ENCODE measurements at regions not wholly inside any gene's neighbourhood (a gene's known extent, or its start where the extent isn't known, plus 50 kb on each side); places are given as distances from the start of the nearest gene placed in this dataset.

DNA sequence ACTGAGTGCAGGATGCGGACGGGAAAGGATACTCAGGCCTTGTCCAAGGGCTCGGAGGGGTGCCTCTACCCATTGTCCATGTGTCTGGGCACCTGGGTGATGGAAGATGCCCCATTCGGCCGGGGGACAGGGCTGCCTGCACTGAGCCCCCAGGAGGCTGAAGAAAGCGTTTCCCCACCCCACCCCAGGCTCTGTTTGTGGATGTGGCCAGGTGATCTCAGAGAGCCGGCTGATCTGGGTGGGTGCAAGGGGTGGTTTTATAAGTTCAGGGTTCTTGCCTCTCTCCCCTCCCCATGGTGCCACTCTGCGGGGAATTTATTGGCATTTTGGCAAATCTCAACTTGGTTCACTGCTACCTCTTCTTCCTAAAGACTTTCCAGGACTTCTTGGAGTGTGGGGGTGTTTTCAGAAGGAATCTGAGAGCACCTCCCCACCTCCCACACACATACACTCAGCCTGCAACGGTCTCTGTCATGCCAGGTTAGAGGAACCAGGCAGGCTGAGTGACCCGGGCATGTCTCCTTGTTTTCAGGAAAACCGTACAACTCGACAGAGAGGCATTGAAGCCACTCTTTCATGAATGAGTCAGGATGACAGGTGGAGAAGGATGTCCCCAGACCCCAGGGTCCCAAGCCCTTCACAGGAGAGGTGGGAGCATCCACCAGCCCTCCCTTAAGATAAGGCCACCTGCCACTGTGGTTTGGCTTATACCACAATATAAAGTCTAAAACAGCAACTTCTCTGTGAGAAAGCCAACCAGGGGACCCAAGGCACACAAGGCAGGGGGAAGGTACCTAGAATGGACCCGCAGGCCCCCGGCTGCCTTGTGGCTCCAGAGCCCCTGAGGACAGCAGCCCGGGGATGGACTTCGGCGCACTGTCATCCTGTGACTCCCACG lies 174.9 kb downstream of the ETS2 start:
- DNase-seq = no peak

DNA sequence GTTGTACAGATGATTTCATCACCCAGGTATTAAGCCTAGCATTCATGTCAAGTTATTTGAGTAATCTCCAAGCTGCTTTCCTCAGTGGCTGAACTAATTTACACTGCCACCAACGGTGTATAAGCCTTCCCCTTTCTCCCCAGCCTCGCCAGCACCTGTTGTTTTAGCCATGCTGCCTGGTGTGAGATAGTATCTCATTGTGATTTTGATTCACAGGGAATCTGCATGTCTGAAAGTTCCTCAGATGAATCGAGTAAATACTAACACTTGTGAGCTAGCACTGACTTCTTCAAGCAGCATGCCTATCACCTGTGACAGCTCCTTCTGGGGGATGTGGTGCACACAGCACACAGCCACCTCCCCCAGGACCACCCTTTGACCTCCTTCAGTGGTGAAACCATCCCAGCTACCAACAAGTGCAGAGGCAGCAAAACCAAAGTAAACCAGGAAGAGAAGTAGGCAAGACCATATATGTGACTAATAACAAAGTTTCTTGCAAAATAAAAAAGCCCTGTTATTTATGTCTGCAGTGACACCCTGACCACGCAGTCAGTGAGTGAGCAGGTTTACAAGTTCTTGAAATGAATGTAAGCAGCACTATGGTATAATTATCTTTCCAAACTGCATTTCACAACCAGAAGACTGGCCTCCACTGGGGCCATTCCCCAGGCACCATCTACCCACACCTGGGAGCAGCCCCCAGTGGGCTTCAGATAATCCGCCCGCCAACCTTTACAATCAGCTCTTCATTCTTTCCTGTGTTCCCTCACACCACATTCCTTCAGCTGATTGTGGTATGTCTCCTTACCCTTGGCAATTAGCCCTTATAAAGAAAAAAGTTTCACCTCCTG lies 173.8 kb downstream of the ETS2 start:
- DNase-seq = no peak

DNA sequence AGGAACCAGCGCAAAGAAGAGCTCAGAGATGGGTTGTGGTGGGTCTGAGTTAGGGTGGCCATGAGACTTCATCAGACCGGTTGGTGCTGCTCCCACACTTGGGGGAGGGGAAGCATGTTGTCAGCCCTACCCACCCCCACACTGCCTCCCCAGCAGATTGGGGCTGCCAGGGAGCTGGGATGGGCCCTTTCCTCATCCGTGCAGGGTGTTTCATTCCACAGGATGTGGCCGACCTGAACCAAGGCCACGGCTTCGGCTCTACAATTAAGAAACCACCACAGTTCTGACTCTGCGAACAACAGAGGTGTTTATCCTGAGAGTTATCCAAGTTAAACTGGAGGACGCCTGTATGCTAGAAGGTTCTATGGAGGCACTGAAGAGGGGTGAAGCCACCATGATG lies 171.2 kb downstream of the ETS2 start:
- DNase-seq = no peak

DNA sequence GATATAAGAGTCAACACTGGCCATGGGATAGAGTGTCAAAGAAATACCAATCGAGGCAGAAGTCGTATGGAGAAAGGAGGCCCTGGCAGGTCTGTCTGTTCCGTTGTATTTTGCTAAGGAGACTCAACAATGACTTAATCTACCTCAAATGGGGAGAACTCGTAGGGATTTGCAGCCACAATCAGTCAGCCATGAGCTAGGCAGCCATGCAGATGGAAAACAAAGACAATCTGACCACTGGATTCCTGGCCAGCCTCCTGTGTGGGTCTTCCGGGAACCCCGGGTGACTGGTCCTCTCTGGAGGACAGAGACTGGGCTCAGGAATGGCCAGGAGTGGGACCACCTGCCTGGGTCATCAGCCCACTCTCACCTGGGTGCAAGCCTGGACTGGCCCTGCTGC lies 167.8 kb downstream of the ETS2 start:
- DNase-seq = no peak

DNA sequence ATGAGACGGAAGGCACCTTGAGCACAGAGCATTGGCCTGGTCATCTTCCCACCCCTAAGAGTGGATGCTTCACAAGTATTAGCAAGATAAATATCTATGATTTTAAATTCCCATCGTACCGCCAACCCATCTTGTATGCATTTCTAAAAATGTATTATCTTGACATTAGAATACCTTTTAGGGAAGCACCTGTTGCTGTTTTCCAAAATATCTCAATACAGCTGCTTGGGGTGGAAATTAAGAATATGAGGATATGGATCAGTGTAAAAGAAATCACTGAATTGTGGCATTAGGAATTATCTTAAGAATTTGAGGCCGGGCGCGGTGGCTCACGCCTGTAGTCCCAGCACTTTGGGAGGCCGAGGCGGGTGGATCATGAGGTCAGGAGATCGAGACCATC lies 166.3 kb downstream of the ETS2 start:
- no peak for DNase-seq

DNA sequence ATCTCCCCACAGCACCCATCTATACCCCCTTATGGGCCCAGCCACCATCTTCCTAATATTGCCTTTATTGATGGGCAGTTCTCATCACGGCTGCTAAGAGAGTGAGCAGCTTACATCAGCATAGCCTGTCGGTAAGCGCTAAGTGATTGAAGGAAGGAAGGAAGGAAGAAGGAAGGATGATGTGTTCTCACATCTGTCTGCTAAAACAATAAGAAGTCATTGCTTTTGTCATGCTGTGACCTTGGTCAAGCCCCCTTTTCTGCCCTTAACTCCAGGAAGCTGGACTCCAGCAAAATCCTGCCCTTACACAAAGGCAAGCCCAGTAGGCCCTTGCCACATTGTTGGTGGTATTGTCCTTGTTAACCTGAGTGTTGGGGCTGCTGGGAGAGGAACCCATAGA lies 165.0 kb downstream of the ETS2 start:
- no peak for DNase-seq

DNA sequence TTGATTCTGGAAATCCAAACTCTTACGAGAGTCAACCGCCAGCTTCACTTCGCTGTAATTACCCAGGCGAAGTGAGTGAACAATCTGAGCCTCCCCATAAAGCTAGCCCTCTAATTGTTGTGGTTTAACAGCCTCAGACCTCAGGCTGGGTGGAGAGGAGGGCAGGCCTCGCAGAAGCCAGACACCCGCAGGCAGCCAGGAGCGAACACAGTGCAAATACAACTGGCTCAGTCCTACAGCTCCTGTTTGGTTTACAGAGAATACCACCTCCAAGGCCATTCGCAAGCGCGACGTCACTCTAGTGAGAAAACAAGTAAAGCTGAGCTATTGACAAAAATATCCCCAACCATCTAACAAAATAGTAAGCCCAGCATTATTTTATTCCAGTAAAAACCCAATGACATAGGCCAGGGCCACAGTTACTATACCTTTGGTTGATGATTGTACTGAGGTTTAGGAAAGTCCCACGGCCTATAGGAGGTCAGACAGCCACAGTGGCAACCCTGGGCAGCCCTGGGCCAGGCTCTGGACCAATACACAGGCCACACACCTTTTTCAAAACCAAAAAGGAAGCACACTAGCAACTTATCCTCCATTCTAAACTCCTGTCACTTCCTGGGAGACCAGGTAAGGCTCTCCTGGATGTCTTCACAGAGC lies 163.3 kb downstream of the ETS2 start:
- peak; percentile 42 for DNase-seq

DNA sequence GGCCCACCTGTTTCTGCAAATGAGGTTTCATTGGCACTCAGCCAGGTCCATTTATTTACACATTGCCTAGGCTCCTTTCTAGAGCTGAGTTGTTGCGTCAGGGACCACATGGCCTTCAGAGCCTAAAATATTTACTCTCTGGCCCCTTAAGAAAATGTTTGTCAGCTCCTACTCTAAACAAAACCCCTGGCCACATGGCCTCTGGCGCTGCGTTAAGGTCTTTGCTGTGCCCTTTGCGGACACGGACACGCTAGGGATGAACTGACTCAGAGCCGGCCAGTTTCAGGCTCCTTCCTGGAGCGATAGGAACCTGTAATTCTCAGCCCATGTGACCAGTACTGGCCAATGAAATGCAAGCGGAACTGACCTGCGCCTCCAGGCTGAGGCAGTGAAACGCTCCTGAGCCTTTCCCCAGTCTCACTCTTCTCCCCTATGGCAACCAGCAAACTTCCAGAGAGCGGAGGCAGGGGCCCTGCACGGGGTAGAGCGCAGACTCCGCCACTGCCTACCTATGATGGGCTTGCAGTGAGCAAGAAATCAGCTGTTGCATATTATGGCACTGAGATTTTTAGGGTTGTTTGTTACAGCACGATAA lies 160.3 kb downstream of the ETS2 start:
- DNase-seq = peak; percentile 38

DNA sequence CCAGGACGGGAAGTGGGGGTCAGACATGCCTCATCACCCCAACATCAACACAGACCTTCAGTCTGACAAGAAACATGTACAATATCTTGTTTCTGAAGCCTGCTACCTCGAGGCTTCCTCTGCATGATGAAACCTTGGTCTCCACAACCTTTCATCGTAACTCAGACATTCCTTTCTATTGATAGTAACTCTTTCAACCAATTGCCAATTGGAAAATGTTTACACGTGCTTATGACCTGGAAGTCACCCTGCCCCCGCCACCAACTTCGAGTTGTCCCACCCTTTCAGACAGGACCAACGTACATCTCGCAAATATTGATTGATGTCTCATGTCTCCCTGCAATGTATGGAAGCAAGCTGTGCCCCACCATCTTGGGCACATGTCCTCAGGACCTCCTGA lies 159.5 kb downstream of the ETS2 start:
- DNase-seq = no peak

DNA sequence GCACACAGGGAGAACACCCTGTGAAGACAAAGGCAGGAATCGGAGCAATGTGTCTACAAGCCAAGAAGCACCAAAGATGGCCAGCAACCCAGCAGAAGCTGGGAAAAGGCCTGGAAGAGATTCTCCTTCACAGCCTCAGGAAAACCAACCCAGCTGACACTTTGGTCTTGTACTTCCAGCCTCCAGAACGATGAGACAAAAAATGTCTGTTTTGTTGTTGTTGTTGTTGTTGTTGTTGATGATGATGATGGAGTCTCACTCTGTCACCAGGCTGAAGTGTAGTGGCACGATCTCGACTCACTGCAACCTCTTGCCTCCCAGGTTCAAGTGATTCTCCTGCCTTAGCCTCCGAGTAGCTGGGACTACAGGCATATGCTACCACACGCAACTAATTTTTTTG lies 157.3 kb downstream of the ETS2 start:
- DNase-seq = no peak

DNA sequence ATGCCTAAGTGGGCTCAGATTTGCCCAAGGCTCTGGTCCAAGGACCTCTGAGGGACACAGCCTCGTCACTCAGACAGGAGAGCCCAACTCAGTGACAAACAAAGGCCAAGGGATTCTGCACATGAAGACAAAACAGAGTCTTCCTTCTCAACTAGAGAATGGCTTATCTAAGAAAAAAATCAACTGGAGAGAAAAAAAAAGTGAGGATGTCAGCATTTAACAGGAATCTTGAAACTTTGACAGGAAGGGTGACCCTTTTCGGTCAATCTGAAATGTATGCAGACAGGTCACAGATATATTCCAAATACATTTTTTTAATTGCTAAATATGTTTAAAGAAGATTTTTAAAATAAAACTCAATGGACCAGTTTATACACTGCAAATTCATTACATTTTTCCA lies 154.5 kb downstream of the ETS2 start:
- no peak for DNase-seq

DNA sequence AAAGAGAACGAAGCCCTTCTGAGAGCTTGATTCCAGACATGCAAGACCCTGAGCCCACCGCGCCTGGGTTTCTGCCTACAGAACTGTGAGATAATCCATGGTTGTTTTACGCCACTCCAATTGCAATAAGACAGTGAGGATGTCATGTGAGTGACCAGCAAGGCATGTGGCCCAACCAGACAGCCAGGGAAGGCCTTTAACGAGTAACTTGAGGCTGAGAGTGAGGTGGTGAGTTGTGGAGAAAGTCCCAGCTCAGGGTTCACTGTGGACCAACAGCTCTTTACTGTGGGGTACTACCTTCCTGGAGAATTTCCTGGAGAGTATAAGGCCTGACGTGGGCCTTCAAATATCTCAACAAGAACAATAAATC lies 153.9 kb downstream of the ETS2 start:
- DNase-seq = no peak

DNA sequence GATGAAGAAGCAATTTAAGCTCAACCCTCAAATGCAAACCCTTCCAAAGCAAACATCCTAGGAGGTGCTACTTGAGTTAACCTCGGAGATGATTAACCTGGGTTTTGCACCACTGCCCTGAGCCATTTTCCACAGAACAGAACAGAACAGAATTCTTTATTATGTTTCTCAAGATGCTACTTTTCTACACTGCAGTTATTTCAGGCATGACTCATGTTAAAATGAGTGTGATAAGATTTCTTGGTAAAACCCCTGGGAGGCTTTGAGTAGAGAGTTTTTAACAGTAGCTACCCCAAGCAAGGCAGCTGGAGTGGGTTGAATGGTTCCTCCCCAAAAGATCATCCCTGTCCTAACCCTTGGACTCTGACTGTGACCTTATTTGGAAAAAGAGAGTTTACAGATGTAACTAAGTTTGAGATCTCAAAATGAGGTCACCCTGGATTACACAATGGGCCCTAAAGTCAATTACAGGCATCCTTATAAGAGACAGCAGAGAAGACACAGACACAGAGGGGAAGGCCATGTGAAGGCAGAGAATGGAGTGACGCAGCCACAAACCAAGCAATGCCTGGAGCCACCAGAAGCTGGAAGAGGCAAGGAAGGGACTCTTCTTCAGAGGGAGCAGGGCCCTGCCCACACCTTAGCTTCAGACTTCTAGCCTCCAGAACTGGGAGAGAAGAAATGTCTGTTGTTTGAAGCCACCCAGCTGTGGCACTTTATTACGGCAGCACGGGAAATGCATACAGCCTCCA lies 153.4 kb downstream of the ETS2 start:
- DNase-seq = no peak

DNA sequence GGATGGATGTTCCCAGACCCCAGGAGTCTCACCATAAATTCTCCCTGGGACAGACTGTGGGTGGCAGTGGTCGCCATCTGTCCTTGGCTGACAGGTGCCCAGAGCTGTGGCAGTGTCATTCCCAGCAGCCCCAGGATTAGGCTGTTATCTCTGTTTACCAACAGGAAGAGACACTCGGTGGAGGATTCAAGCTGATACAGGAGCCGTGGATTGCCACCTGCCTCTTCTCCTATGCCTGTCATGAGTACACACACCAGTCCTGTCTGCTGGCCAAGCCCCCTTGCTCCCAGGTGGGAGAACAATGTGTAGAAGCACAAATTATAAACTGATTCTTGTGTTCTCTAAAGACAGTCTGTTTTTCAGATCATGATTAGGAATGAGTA lies 152.6 kb downstream of the ETS2 start:
- no peak for DNase-seq

DNA sequence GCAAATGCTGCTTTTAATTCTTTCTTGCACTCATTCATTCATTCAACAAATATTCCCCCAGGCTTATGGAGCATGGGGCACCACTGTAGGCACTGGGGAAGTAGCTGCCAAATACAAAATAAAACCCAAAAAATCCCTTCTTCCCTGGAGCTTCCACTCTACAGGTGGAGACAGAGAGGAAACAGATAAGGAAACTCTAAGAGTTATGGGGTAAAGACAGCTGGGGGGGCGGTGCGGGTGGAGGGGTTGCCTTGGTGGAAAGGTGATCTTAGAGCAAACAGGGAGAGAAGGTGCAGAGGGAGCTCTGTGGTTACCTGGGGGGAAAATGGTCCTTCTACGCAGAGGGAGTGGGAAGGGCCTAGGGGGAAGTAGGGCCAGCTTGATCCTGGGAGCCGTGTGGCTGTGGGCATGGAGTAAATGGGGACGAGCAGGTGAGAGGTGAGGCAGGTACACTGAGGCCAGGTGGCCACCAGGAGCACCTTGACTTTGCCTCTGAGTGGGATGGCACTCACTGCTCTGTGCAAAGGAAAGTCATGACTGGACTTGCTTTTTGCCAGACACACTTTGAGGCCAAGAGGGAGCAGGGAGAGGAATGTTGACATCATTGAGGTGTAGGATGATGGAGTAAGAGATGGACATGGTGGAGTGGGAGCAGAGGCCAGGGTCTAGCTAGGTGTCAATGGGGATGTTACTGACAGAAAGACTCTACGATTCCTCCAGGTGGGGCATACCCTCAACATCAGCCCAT lies 152.0 kb downstream of the ETS2 start:
- no peak for DNase-seq

DNA sequence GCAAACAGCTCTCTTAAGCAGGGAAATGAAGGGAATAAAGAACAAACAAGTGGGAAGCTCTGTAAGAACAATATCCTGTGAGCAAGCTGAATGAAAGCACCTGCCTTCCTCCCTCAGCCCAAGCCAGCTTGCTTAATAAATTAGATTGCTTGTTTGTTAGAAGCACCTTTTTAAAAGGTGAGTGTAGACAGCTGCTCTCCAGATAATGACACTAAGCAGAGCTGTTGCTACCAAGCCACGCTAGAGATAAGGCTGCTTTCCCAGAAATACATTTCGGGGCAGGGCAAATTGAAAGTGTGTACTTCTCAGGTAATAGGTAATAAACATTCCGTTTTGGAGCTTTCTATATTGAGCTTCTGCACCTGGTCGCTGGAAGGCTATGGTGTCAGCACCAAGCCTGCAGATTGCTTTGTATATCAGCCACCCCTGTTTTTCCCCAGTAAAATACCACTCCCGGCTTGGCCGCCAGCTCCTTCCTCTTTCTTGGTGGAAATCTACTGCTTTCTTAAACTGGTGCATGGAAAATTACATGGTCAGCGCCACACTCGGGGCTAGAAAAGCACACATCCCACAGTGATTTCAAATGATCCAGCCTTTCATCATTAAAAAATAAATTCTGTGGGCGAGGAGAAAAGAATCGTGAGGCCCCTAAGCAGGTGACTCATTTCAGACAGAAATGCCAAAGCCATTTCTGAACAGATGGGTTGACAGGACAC lies 151.3 kb downstream of the ETS2 start:
- DNase-seq = no peak

DNA sequence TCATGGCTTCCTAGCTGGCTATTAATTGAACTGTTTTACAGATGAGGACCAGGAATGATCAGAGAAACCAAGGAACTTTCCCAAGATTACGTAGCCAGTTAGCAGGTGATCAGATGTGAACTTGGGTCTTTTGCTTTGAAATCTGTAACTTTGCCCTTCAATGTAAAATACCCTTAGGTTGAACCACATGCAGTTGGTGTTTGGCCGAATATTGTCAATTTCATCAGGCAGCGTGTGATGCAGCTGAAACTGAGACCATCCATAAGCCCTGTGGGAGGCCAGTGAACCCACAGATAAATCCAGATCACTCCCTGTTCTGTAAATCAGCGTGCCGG lies 150.8 kb downstream of the ETS2 start:
- no peak for DNase-seq

DNA sequence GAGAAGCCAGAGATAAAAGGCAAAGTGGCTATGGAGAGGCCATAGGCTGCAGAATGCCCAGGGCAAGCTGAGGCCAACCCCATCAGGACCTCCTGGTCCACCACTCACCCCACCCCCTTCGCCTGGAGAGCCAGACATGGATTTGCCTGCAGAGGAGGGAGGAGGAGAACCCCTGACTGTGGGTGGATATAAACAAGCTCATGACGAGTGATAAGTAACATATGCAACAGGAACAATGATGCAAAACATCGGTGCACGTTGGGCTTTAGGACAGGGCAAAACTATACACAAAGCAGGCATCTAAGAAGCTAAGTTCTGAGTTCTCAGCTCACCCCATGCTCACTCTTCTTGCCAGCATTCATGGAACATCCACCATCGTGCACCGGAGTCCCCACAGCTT lies 150.3 kb downstream of the ETS2 start:
- DNase-seq = no peak

DNA sequence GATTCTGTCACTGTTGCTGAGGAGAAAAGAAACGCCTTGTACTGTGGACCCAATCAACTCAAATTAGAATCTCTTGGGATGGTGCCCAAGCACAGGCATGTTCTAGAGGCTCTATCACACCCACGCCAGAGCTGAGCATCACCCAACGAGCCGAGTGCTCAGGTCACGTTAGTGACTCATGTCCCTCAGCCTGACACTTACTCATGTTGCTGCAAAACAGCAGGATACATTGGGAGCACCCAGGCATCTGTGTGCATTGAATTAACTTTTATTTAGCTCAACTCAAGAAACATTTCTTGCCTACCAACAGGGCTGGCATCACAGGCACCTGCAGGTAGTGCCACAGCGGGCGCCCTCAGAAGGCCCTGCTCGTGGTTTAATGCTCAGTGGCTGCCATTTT lies 149.8 kb downstream of the ETS2 start:
- no peak for DNase-seq

DNA sequence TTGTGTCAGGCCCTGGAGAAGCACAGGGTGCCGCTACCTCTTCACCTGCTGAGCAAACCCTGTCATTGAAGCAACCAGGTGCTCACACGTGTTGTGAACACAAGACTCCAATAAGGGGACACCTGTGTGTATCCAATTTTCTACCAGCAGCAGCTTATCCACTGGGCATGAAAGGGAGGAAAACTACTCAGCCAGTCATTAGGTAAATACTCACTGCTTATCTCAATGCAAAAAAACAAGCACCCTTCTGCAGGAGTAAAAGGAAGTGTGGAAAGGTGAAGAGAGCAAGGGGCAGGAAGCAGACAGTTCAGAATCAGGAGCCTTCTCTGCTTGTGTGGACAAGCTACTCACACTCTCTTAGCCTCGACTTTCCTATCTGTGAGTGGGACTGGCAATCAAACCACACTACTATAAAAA lies 148.9 kb downstream of the ETS2 start:
- DNase-seq = no peak

DNA sequence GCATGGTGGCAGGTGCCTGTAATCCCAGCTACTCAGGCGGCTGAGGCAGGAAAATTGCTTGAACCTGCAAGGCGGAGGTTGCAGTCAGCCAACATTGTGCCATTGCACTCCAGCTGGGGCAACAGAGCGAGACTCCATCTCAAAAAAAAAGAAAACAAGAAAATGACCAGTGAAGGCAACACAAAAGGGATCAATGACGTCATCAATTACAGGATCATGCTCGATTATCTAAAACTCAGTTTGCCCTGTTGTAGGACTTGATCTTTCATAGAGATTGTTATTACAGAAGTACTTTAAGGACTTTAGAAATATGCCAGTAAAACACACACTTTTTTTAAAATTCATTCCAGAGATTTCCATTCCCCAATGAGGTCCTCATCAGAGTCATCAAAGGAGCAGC lies 147.8 kb downstream of the ETS2 start:
- DNase-seq = no peak
